OCI-LY1 (cell line): ENCODE measurements at regions not wholly inside any gene's neighbourhood (a gene's known extent, or its start where the extent isn't known, plus 50 kb on each side); places are given as distances from the start of the nearest gene placed in this dataset.

Experiments used
- H2AFZ ChIP-seq: fragments of 200-600 bp; sonication (generic), shearing (Covaris generic); 2 replicates; pipeline ENCODE4 v1.6.0; 2014; ENCODE audit warnings: antibody characterized with exemption, mild to moderate bottlenecking, low read length
- H3F3A ChIP-seq: fragments of 200-600 bp; sonication (generic), shearing (Covaris generic); 2 replicates; pipeline ENCODE4 v1.6.0; 2014; ENCODE audit warnings: mild to moderate bottlenecking, antibody characterized with exemption, low read length, moderate library complexity; ENCODE audit not compliant: insufficient read depth
- H3K27ac ChIP-seq: fragments of 200-600 bp; sonication (generic); 2 replicates; pipeline ENCODE4 v1.5.1; 2014; ENCODE audit warnings: low read length, mixed run types, mild to moderate bottlenecking, low read depth; ENCODE audit not compliant: poor library complexity, severe bottlenecking
- H3K27me3 ChIP-seq: fragments of 200-600 bp; sonication (generic); 2 replicates; pipeline ENCODE4 v1.6.0; 2014; ENCODE audit warnings: antibody characterized with exemption, mild to moderate bottlenecking, low read length, moderate library complexity; ENCODE audit not compliant: insufficient read depth
- H3K36me3 ChIP-seq: fragments of 200-600 bp; sonication (generic); 2 replicates; pipeline ENCODE4 v1.6.1; 2014; ENCODE audit warnings: mild to moderate bottlenecking, antibody characterized with exemption, low read length, moderate library complexity, mixed read lengths; ENCODE audit not compliant: insufficient read depth
- H3K4me1 ChIP-seq: fragments of 200-600 bp; sonication (generic); 2 replicates; pipeline ENCODE4 v1.5.1; 2014; ENCODE audit warnings: mild to moderate bottlenecking, low read length, moderate library complexity; ENCODE audit not compliant: insufficient read depth, severe bottlenecking
- H3K4me2 ChIP-seq: fragments of 200-600 bp; sonication (generic), shearing (Covaris generic); 2 replicates; pipeline ENCODE4 v1.6.1; 2014; ENCODE audit warnings: low read length
- H3K4me3 ChIP-seq: fragments of 200-600 bp; sonication (generic); 2 replicates; pipeline ENCODE4 v1.5.1; 2014; ENCODE audit warnings: low read length, low read depth, mild to moderate bottlenecking, mixed read lengths; ENCODE audit not compliant: poor library complexity, severe bottlenecking
- H3K79me2 ChIP-seq: fragments of 200-600 bp; shearing (Covaris generic); 2 replicates; pipeline ENCODE4 v1.6.1; 2016; ENCODE audit warnings: mixed run types, low read length, mixed read lengths; ENCODE audit not compliant: insufficient read depth
- H3K9ac ChIP-seq: fragments of 200-600 bp; sonication (generic), shearing (Covaris generic); 2 replicates; pipeline ENCODE4 v1.6.1; 2014; ENCODE audit warnings: mild to moderate bottlenecking, low read length, mixed read lengths
- H3K9me2 ChIP-seq: fragments of 200-600 bp; sonication (generic), shearing (Covaris generic); 2 replicates; pipeline ENCODE4 v1.6.1; 2014; ENCODE audit warnings: low read depth, mild to moderate bottlenecking, low read length, mixed read lengths
- H3K9me3 ChIP-seq: fragments of 200-600 bp; shearing (Covaris generic); 2 replicates; pipeline ENCODE4 v1.6.1; 2014; ENCODE audit warnings: low read length, mixed read lengths
- H4K20me1 ChIP-seq: fragments of 200-600 bp; sonication (generic), shearing (Covaris generic); 2 replicates; pipeline ENCODE4 v1.6.0; 2016; ENCODE audit warnings: mild to moderate bottlenecking, low read length; ENCODE audit not compliant: insufficient read depth
- EZH2 ChIP-seq: fragments of 200-600 bp; sonication (generic), shearing (Covaris generic); IDR thresholded peaks from 2 replicates; pipeline ENCODE4 v1.8.0; 2017; ENCODE audit warnings: borderline replicate concordance, mixed run types, mild to moderate bottlenecking, antibody characterized with exemption, low read length, moderate library complexity, mixed read lengths
- TF ChIP-seq, protein P1 (sequence below): fragments of 200-600 bp; sonication (generic), shearing (Covaris generic); IDR thresholded peaks from 2 replicates; pipeline ENCODE4 v1.5.1; 2017; ENCODE audit warnings: mild to moderate bottlenecking, antibody characterized with exemption, low read length, moderate library complexity, mixed read lengths

GRCh38 chr3:34807611-34808010, 831.7 kb upstream of the ARPP21 start:
- Histone ChIP-seq H2AFZ (0 out of 2 replicates have a peak overlapping the region, but pooled peaks have one; percentile 84), H3K4me1 (peaks cover 8% of the 10 kb centered on the region), H3K27ac (no peak overlapping the region), H3K9me2 (no peaks in the 10 kb centered on the region), H3K4me3 (no peak overlapping the region), H3K27me3 (no peaks in the 10 kb centered on the region), H3K9ac (no peak overlapping the region), H3K9me3 (no peaks in the 10 kb centered on the region; the same call in 1 of the 2 replicates), H4K20me1 (no peaks in the 10 kb centered on the region), H3F3A (no peaks in the 10 kb centered on the region), H3K36me3 (no peaks in the 10 kb centered on the region), H3K79me2 (no peaks in the 10 kb centered on the region), H3K4me2 (no peak overlapping the region)
- no peak for TF ChIP-seq EZH2
- TF ChIP-seq, protein P1, sequence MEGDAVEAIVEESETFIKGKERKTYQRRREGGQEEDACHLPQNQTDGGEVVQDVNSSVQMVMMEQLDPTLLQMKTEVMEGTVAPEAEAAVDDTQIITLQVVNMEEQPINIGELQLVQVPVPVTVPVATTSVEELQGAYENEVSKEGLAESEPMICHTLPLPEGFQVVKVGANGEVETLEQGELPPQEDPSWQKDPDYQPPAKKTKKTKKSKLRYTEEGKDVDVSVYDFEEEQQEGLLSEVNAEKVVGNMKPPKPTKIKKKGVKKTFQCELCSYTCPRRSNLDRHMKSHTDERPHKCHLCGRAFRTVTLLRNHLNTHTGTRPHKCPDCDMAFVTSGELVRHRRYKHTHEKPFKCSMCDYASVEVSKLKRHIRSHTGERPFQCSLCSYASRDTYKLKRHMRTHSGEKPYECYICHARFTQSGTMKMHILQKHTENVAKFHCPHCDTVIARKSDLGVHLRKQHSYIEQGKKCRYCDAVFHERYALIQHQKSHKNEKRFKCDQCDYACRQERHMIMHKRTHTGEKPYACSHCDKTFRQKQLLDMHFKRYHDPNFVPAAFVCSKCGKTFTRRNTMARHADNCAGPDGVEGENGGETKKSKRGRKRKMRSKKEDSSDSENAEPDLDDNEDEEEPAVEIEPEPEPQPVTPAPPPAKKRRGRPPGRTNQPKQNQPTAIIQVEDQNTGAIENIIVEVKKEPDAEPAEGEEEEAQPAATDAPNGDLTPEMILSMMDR = no peak

DNA sequence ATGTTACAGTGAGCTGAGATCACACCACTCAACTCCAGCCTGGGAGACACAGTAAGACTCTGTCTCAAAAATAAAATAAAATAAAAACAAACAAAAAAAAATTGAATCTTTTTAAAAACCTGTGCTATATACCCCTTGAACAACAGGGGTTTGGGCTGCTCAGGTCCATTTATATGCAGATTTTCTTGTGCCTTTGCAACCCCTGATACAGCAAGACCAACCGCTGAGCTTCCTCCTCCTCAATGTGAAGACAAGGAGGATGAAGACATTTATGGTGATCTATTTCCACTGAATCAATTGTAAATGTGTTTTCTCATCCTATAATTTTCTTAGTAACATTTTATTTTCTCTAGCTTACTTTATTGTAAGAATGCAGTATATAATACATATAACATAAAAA, 831.0 kb upstream of the ARPP21 start:
- Histone ChIP-seq H3K4me3 (no peak overlapping the region), H3K27me3 (no peaks in the 10 kb centered on the region), H3K9ac (no peak overlapping the region), H3K9me3 (no peaks in the 10 kb centered on the region), H4K20me1 (no peaks in the 10 kb centered on the region), H3K9me2 (no peaks in the 10 kb centered on the region), H3F3A (no peaks in the 10 kb centered on the region), H3K4me2 (no peak overlapping the region), H3K27ac (no peak overlapping the region), H3K36me3 (no peaks in the 10 kb centered on the region), H3K4me1 (peaks cover 8% of the 10 kb centered on the region), H3K79me2 (no peaks in the 10 kb centered on the region), H2AFZ (no peak overlapping the region)
- TF ChIP-seq, protein P1 = no peak
- TF ChIP-seq EZH2 = no peak

DNA sequence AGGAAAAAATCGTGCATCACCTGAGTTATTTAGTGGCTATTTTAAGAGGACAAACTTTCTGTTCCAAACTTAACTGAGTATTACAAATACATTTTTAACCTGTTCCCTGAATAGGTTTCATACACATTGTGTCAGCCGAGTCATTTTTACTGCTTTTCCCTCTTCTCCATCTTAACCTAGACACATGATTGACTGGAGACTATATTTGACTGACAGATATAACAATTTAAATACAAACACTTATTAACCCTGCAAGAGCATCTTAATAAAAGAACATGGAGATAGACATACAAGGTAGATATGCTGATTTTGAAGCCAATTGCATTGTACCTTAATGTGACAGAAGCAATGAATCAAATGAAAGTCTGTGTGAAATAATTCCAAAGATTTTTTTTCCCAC, 810.5 kb upstream of the ARPP21 start:
- Histone ChIP-seq H3K27me3 (no peaks in the 10 kb centered on the region), H2AFZ (no peak overlapping the region), H3K9me3 (peaks cover 9% of the 10 kb centered on the region; the same call in 1 of the 2 replicates), H3K4me1 (no peaks in the 10 kb centered on the region), H3K9ac (no peak overlapping the region), H3K4me3 (no peak overlapping the region), H3K9me2 (no peaks in the 10 kb centered on the region), H3K27ac (no peak overlapping the region), H3F3A (no peaks in the 10 kb centered on the region), H3K4me2 (no peak overlapping the region), H3K79me2 (no peaks in the 10 kb centered on the region), H3K36me3 (no peaks in the 10 kb centered on the region), H4K20me1 (no peaks in the 10 kb centered on the region)
- TF ChIP-seq, protein P1 = no peak
